DMS153 (cell line): ENCODE measurements at regions not wholly inside any gene's neighbourhood (a gene's known extent, or its start where the extent isn't known, plus 50 kb on each side); places are given as distances from the start of the nearest gene placed in this dataset.

ENCODE experiments used
- DNase-seq: peaks from one replicate; lab custom pipeline; 2025; lab: John Stamatoyannopoulos, UW

GRCh38 chr6:53413326-53413725 is 64.6 kb upstream of the ELOVL5 start:
- DNase-seq: no peak

GRCh38 chr6:53412751-53413150 is 64.0 kb upstream of the ELOVL5 start:
- no peak for DNase-seq

- no peak for DNase-seq
Measured at GRCh38 chr6:53412021-53412715, 63.4 kb upstream of the ELOVL5 start.

DNA sequence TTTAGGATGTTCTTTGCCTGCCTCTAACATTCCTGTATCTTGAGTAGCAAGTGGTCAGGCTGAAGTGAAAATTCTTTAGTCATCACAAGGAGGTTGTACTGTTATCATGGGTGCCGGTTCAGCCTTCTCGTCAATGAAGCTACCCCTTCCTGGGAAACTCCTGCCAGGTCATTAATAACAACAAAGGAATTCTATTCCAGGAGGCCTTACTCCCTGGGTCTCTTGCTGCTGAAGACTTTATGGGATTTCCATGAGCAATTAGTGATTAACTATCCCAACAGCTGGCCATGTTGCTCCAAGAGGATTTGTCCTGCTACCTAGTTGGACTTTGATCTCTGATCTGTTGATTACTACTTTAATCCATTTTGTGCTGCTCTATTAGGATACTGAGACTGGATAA is 62.7 kb upstream of the ELOVL5 start:
- DNase-seq: no peak

GRCh38 chr6:53410508-53411258 is 61.9 kb upstream of the ELOVL5 start:
- no peak for DNase-seq

GRCh38 chr6:53408826-53409225 is 60.1 kb upstream of the ELOVL5 start:
- DNase-seq: no peak

DNA sequence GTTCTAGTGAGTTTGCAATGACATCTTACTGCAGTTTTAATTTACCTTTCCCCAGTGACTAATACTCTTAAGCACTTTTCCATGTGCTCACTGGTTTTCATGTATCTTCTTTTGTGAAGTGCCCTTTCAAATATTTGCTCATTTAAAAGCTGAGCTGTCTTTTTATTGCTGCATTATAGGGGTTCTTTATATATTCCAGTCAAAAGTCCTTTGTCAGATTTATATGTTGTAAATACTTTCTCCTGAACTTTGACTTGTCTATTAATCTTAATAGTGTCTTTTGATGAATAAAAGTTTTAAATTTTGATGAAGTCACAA is 50.2 kb upstream of the ELOVL5 start:
- no peak for DNase-seq

DNA sequence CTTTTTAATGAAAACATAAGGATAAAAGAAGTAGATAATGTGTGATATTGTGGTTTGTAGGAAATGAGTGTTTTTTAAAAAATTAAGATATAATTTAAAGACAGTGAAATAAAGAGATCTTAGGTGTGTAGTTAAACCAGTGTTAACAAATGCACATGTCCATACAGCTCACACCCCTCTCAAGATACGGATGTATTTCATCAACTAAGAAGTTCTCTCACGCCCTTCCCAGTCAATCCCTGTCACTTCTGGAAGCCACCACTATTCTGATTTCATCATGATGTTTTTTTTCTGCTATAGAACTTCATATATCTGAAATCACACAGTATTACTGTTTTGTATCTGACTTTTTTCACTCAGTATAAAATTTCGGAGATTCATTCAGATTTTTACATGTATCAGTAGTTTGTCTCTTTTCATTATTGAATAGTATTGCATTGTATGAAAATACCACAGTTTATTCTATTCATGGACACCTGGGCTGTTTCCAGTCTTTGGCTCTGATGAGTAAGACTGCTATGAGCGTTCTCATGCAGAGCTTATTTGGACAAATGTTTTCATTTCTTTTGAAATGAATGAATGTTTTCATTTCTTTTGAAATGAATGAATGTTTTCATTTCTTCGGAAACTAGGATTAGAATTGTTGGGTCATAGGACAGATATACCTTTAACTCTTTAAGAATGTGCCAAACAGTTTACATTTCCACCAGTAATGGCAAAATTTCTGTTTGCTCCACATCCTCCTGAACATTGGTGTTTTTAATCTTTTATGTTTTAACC is 49.7 kb upstream of the ELOVL5 start:
- no peak for DNase-seq
